ENCODE measurements at regions not wholly inside any gene's neighbourhood (a gene's known extent, or its start where the extent isn't known, plus 50 kb on each side); places are given as distances from the start of the nearest gene placed in this dataset.
"Not testable (repeated sequence)": the region's sequence is repeated elsewhere in the genome, so short reads cannot be mapped to it uniquely, and the experiment has no call there.

DNA sequence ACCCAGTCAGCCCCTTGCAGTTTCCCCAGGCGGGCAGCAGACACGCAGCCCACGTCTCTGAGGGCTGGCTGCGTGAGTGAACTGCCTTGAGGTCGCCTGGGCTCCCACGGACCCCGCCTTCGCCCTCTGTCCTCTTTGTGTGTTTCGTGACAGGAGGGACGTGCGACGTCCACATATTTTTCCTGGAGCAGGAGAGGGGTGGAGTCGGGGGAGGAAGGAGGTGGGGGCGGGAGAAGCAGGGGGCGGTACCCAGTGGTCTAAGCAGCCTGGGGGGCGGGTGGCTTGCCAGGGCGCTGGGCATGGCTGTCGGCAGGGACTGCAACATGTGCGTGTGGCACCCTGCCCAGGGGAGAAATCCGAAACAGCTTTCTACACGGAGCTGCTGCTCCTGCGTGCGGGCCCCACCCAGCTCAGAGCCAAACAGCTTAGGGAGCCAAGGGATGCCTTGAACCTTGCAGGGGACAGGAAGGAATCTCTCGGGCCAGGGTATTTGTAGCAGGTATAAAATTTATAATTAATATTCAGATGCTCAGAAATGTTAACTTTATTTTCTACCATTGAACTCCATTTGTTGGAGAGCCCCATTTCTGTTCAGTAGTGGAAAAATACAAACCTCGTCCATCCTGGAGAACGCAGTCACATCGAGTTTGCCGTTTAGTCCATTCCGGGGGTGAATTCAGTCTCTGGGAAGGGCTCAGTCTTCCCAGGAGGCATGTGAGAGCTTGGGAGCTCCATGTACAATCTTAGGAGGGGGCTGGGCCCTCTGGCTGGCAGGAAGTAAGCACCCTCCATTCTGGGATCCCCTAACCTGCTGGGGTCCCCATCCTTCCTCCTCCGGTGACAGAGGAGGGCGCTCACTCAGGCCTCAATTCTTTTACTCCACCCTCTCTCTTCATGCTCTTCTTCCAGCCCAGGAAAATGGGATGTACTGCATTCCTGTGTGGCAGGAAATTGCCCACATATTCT lies 79.1 kb upstream of the MEF2A start:
- DNase-seq: peak; percentile 69

DNA sequence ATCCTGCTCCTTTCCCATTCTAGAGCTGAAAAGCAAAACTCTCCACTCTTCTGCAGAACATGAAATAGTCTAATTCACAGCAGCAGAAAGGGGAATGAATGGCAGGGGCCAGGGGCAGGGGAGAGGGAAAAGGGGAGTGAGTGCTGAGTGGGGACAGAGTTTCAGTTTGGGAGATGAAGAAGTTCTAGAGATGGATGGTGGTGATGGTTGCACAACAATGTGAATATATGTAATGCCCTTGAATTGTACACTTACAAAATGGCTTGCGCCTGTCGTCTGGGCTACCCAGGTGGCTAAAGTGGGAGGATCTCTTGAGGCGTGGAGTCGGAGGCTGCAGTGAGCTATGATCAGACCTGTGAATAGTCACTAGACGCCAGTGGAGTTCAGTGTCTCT lies 78.5 kb upstream of the MEF2A start:
- DNase-seq: no peak

GRCh38 chr15:99492275-99492674 lies 73.5 kb upstream of the MEF2A start:
- DNase-seq: no peak

GRCh38 chr15:99492716-99493115 lies 73.1 kb upstream of the MEF2A start:
- DNase-seq: no peak

GRCh38 chr15:99493461-99493860 lies 72.3 kb upstream of the MEF2A start:
- DNase-seq: no peak

GRCh38 chr15:99494536-99495233 lies 71.1 kb upstream of the MEF2A start:
- not testable (repeated sequence) for DNase-seq

DNA sequence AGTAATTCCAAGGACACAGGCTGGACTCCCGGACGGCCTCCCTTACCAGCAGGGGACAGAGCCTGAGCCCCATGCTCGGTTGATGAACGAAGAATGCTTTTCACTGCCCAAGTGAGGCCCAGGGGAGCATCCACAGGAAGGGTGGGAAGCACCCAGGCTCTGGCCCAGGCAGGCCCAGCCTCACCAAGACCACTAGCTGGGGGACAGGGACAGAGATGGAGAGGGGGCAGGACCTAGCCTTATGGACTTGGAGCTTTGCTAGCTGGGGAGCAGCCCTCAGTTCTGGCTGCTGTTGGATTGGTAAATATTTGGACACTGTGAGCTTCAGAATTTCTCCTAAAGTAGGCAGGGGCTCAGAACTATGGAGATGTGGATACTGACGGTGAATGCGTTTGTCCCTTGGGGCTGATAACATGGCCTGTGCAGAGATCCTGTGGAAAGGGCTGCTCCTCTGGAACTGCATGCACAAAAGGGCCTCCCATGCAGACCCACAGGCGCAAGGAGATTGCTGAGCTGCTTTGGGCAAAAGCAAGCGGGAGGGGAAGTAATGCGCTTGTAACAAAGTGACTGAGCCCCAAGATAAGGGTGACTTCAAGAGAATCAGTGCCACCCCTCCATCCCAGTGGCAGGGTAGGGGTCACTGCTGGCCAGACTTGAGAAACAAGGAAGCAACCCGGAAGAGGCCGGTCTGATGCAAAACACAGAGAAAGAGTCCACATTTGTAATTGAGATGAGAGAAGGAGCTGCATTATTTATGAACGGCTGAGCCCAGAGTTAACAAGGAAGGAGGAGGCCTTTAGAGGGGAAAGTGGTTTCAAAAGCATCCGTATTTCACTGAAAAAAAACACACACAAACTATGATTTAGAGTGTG lies 70.1 kb upstream of the MEF2A start:
- no peak for DNase-seq

- DNase-seq: no peak
Measured at GRCh38 chr15:99496302-99496629, 69.5 kb upstream of the MEF2A start.

GRCh38 chr15:99502182-99502581 lies 63.6 kb upstream of the MEF2A start:
- DNase-seq: no peak

- DNase-seq: no peak
Measured at GRCh38 chr15:99502661-99503060, 63.1 kb upstream of the MEF2A start.

- DNase-seq: no peak
Measured at GRCh38 chr15:99503411-99503810, 62.4 kb upstream of the MEF2A start.

- no peak for DNase-seq
Measured at GRCh38 chr15:99504071-99504822, 61.5 kb upstream of the MEF2A start.

DNA sequence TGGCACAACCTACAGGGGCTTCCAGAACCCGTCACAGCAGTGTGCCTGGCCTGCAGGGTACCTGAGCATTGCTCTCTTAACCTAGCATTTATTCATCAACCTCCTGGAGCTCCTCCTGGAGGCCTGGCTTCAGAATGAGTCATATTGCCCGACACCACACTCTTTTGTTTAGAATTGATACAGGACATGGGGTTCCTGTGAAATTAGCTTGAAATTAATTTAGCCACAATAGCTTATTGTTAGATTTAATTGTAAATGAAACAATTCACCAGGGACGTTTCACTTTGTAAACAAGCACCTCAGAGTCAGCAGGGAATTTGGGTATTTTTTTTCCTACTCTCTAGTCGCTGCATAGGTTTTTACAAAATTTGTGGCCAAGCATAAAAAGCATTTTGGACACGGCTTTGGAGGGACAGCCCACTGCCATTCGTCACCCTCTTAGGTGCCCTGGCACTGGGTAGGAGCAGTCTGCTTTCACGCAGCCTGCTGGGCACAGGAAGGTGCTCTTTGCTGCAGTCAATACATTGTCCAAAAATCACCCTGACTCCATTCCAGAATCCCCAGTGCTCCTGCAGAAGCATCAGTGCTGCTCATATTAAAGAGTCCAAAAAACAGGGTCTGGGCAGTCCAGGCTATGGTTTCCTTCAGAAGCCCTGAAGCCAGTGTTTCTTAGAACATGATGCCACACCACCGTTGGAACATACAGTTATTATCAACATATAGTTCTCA lies 60.8 kb upstream of the MEF2A start:
- DNase-seq: peak; percentile 7

DNA sequence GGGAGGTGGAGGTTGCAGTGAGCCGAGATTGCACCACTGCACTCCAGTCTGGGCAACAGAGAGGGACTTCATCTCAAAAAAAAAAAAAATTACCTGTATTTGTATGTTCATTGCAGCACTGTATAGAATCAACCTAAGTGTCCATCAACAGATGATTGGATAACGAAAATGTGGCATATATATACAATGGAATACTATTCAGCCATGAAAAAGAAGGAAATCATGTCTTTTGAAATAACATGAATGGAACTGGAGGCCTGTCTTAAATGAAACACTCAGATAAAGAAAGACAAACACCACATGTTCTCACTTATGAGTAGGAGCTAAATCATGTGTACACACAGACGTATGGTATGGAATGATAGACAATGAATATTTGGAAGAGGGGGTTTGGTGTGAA lies 59.4 kb upstream of the MEF2A start:
- DNase-seq: peak; percentile 18

GRCh38 chr15:99507016-99507503 lies 58.7 kb upstream of the MEF2A start:
- DNase-seq: no peak

DNA sequence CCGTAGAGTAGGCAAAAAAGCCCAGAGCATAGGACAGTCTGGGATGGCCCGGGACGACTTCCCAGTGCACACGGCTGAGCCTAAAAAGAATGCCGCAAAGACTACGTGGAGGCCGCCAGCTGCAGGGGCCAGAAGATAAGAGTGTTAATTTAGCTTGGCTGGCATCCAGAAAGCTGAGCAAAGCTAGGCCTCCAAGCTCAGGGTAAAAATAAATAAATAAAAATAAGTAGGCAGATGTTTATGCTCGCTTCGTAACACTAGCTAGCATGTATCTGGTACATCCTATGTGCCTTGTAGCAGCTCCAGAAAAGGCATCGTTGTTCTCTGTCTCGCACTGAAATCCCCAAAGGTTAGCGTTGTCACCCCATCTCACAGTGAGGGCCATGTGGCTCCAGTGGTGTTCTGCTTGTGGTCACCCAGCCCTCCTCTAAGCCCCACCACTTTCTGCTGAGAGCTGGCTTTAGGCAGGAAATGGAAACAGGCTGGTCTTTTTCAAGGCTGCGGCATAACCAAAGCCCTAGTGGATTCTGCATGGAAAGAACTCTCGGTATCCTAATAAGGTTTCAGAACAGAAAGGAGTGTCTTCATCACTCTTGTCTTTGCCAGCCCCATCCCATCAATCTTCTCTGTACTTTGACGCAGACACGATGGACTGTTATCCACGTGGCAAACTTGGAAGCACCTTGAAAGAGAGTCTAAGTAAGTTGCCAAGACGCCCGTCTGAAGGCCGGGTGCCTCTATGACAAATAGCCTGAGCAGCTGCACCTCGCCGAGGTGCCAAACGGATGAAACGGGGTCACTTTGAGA lies 58.1 kb upstream of the MEF2A start:
- DNase-seq: peak; percentile 68

- DNase-seq: no peak
Measured at GRCh38 chr15:99508311-99508645, 57.5 kb upstream of the MEF2A start.

GRCh38 chr15:99508852-99509251 lies 56.9 kb upstream of the MEF2A start:
- no peak for DNase-seq

DNA sequence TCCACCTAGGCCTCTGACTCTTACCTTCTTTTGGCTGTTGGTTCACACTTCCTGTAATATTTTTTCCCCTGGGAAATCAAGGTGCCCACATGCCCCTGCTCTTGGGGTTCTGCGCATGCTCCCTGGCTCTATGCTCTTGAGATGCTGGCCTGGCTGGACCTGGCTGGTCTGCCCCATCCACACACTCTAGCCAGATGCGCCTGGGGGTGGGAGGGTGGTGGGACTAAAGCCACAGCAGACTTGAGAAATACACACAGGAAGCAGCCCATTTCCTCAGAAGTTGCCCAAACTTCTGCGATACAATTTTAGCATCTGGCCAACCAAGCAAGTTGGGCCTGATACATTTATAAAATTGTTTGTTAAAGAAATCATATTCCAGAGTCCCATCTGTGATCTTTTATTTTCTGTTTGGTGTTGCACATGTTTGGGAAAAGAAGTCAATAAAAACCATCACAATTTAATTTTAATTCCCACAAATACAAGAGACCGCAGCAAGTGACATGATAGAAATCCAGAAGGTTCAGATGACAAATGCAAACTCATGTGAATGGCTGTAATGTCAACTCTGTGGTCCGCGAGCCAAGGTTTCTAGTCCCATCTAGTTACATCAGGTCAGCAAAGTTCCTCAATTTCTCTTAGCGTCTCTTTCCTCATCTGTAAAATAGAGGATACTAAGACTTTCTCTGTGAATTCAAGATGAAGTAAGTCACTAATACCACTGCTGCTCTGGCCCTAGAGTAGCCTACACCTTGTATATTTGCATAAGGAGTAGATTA lies 55.9 kb upstream of the MEF2A start:
- no peak for DNase-seq

- DNase-seq: peak; percentile 78
Measured at GRCh38 chr15:99511531-99511865, 54.3 kb upstream of the MEF2A start.
